Omental fat pad (tissue), 3 donors: ENCODE measurements at regions not wholly inside any gene's neighbourhood (a gene's known extent, or its start where the extent isn't known, plus 50 kb on each side); places are given as distances from the start of the nearest gene placed in this dataset.

Source experiments
- ATAC-seq: fragments of 150-250 bp; one replicate; pipeline ENCODE4 v1.9.1; 2016; ENCODE audit warnings: mild to moderate bottlenecking, moderate library complexity; ENCODE audit not compliant: low FRiP score
- DNase-seq: peaks from one replicate; pipeline ENCODE4 v3.0.0-alpha.2; 2019; ENCODE audit warnings: low spot score
- CTCF ChIP-seq, 3 donors: fragments of 450-650 bp; IDR thresholded peaks; one replicate each; pipeline ENCODE4 v1.5.1; 2016 to 2017; ENCODE audit warnings: antibody characterized with exemption in 3 of 3, mild to moderate bottlenecking in 3 of 3, moderate library complexity in 2 of 3

DNA sequence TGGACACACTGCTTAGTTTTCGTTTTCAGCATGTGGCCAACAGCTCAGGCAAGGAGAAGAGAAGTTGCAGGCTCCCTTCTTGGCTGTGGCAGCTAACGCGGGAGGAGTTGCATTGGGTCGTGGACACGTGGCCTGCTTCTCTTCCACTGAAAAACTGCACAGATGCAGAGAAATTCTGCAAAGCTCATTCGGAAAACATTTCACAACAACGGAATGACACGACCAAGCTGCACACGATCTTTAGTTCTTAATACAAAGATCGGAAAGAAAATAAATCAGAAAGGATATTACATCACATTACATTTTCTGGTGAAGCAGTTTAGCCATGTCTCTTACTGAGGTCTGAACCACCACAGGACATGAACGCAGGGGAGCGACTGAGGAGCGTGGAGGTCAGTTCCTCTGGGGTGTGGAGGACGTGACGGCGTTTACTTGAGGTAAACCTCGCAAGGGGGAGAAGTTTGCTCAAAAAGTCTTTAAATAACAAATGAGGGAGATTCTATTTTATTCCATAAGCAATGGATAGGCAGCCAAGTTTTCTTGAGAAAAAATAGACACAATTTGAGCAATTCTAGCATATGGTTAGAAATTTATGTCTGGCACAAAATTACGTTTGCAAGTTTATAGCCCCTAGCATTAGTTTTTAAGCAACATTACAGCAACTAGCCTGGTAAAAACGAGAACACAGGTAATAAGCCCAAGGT lies 178.3 kb downstream of the THBS2 start:
- no peak for TF ChIP-seq CTCF (IDR thresholded peaks at IDR 0.05)
- ATAC-seq = peak; percentile 48
- DNase-seq = no peak

DNA sequence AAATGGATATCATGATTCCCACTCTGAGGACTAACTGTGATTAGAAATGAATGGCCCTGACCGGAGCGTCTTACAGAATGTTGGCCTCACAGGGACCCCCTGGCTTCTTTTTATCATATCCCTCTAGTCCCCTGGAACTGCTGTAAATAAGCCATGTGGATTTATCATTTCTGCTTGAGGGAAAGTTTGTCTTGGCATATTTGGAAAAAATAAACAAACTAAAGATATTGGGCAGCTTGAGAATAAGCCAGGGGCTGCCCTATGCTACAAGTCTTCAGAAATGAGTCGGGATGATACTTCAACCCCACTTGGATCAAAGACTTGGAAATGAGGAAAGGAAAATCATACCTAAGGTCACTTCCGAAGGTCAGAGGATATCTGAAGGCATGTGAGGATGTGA lies 179.1 kb downstream of the THBS2 start:
- TF ChIP-seq CTCF (IDR thresholded peaks at IDR 0.05) = no peak
- ATAC-seq = no peak
- no peak for DNase-seq

- no peak for TF ChIP-seq CTCF (IDR thresholded peaks at IDR 0.05)
- no peak for DNase-seq
- no peak for ATAC-seq
Measured at GRCh38 chr6:169073311-169073710, 180.3 kb downstream of the THBS2 start.

DNA sequence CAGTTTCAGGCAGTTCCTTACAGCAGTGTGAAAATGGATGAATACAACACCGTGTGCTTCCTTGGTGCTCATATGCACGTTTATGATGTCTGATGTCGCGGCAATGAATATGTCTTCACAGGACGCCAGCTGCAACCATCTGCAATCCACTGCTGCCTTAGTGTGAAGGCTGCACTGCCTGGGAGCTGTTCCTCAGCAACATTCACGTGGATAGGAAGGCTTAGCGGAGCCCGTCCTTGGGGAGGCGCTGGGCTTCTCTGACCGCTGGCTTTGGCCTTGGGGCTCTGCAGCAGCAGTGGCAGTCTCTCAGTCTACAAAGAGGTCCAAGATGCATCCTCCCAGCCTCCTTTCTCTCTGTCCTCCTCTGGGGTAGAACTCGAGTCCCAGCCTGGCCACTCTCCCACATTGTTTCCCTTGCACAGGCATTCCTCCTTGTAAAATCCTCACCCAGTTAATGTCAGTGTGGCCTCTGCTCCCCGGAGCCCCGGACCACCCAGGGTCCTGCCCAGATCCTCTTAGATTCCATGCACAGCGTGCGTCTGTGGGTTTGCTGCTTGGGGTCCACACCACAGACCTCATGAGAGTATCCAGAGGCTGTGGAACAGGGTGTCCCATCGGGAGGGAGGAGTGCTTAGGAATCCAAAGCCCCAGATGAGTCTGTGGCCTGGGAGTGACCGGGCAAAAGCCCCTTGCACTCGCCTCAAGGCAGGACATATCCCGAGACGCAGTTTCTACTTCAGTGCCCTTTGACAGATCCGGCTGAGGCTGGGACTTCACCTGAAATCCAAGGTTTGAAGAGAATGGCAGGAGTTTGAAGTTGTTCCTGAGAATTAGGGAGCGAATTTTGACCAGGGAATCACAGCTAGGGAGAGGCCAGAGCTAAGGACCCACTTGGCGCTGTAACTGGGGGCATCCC lies 181.3 kb downstream of the THBS2 start:
- no peak for ATAC-seq
- no peak for TF ChIP-seq CTCF (IDR thresholded peaks at IDR 0.05)
- no peak for DNase-seq

DNA sequence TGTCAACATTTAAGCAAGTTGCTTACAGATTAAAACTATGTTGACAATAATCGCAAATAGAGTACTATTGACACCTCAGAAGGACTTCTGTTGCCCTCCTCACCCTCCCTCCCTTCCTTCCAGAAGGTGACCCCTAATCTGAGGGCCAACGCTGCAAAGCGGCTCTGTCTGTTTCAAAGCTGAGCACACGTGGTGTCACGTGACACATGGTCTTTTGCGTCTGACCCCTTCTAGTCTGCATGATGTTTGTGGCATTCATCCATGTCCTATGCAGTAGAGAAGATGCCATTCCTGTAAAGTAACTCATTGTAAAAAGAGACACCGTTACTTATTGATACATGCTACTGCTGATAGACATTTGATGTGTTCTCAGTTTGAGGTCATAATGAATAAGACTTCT lies 182.3 kb downstream of the THBS2 start:
- ATAC-seq (no peak), DNase-seq (no peak)
- no peak for TF ChIP-seq CTCF (IDR thresholded peaks at IDR 0.05)

GRCh38 chr6:169070506-169071176 lies 183.0 kb downstream of the THBS2 start:
- DNase-seq = no peak
- no peak for TF ChIP-seq CTCF (IDR thresholded peaks at IDR 0.05)
- ATAC-seq = peak; percentile 80
